GM12878 (cell line): ENCODE measurements at regions not wholly inside any gene's neighbourhood (a gene's known extent, or its start where the extent isn't known, plus 50 kb on each side); places are given as distances from the start of the nearest gene placed in this dataset.

ENCODE experiments used
- CEBPB ChIP-seq, 2 experiments: fragments of 150-350 bp in 1 of 2; IDR thresholded peaks; 2 replicates each; pipeline ENCODE4 v1.6.1; 2012 to 2014; ENCODE audit warnings: low read depth in 2 of 2, low read length in 2 of 2, borderline replicate concordance in 1 of 2, inconsistent platforms in 1 of 2
- CTCF ChIP-seq, 3 experiments: IDR thresholded peaks in 2 of 3; conservative IDR thresholded peaks in 1 of 3; 2 replicates each; pipeline ENCODE4 v1.5.1; 2011; ENCODE audit warnings: low read depth in 3 of 3, low read length in 3 of 3, mild to moderate bottlenecking in 3 of 3, control low read depth in 2 of 3, moderate library complexity in 2 of 3, inconsistent platforms in 1 of 3, mixed read lengths in 1 of 3; ENCODE audit not compliant: control insufficient read depth in 2 of 3, insufficient read depth in 1 of 3; ENCODE audit errors: extremely low read depth in 1 of 3
- EP300 ChIP-seq, 2 experiments: fragments of 150-350 bp in 1 of 2; IDR thresholded peaks; 2 replicates each; pipeline ENCODE4 v1.6.1; 2011 to 2012; ENCODE audit warnings: low read depth in 2 of 2, low read length in 2 of 2, borderline replicate concordance in 1 of 2, improper control_type of control experiment in 1 of 2, inconsistent platforms in 1 of 2; ENCODE audit not compliant: control insufficient read depth in 1 of 2
- FOXM1 ChIP-seq: IDR thresholded peaks from 2 replicates; pipeline ENCODE4 v1.6.1; 2012; ENCODE audit warnings: low read depth, mild to moderate bottlenecking, inconsistent platforms, low read length, moderate library complexity
- HCFC1 ChIP-seq: fragments of 150-350 bp; IDR thresholded peaks from 2 replicates; pipeline ENCODE4 v1.6.1; 2014; ENCODE audit warnings: low read length
- RFX5 ChIP-seq: IDR thresholded peaks from 2 replicates; pipeline ENCODE4 v1.6.1; 2011; ENCODE audit warnings: low read depth, low read length, improper control_type of control experiment
- SP1 ChIP-seq: IDR thresholded peaks from one replicate; pipeline ENCODE4 v1.6.1; 2011; ENCODE audit warnings: low read depth, low read length
- YY1 ChIP-seq: IDR thresholded peaks from 2 replicates; pipeline ENCODE4 v1.6.1; 2011; ENCODE audit warnings: low read depth, mild to moderate bottlenecking, low read length
- ZNF274 ChIP-seq: IDR thresholded peaks from one replicate; pipeline ENCODE4 v1.8.0; 2011; ENCODE audit not compliant: insufficient read length, insufficient read depth

GRCh38 chr22:48045369-48045768 is 1282.9 kb downstream of the TBC1D22A start:
- TF ChIP-seq HCFC1, result no peak
- TF ChIP-seq EP300 (IDR thresholded peaks at IDR 0.05; ENCODE audit: borderline replicate concordance in 1 of 2, control insufficient read depth in 1 of 2, low read depth in 2 of 2, low read length in 2 of 2), result peak; percentile 42 to 65; a peak in 2 of 4 replicates
- no peak for TF ChIP-seq RFX5
- TF ChIP-seq ZNF274, result no peak
- TF ChIP-seq SP1, result no peak
- TF ChIP-seq CTCF (IDR thresholded peaks at IDR 0.05 in 2 of 3, conservative IDR thresholded peaks at IDR 0.05 in 1 of 3; ENCODE audit: control insufficient read depth in 2 of 3, extremely low read depth in 1 of 3, insufficient read depth in 1 of 3, low read depth in 3 of 3, low read length in 3 of 3), result no peak
- TF ChIP-seq YY1, result no peak
- no peak for TF ChIP-seq FOXM1
- no peak for TF ChIP-seq CEBPB (IDR thresholded peaks at IDR 0.05; ENCODE audit: borderline replicate concordance in 1 of 2, low read depth in 2 of 2, low read length in 2 of 2)
